SK-N-SH treated with all-trans-retinoic acid at 6 μM for 48 hours (cell line): ENCODE measurements at regions not wholly inside any gene's neighbourhood (a gene's known extent, or its start where the extent isn't known, plus 50 kb on each side); places are given as distances from the start of the nearest gene placed in this dataset.

Experiments used
- ARNTL ChIP-seq: fragments of 450-650 bp; formaldehyde crosslinking; IDR thresholded peaks from 2 replicates; pipeline ENCODE4 v1.5.0; 2020; ENCODE audit warnings: low read depth, mild to moderate bottlenecking, moderate library complexity, borderline replicate concordance
- CREB5 ChIP-seq: fragments of 250-450 bp; sonication (Bioruptor Pico); IDR thresholded peaks from 2 replicates; pipeline ENCODE4 v1.5.1; 2020; ENCODE audit warnings: low read depth, mild to moderate bottlenecking, moderate library complexity
- CSRNP3 ChIP-seq: fragments of 250-450 bp; sonication (Bioruptor Pico); IDR thresholded peaks from 2 replicates; pipeline ENCODE4 v1.5.1; 2021; ENCODE audit warnings: mild to moderate bottlenecking, moderate library complexity
- GLIS3 ChIP-seq: fragments of 250-450 bp; sonication (Bioruptor Pico); IDR thresholded peaks from 2 replicates; pipeline ENCODE4 v1.5.0; 2020; ENCODE audit warnings: mild to moderate bottlenecking, moderate library complexity
- PATZ1 ChIP-seq: fragments of 250-450 bp; sonication (Bioruptor Pico); IDR thresholded peaks from 2 replicates; pipeline ENCODE4 v1.8.0; 2020; ENCODE audit warnings: mild to moderate bottlenecking, moderate library complexity, borderline replicate concordance
- SNAI2 ChIP-seq: fragments of 250-450 bp; sonication (Bioruptor Pico); IDR thresholded peaks from 2 replicates; pipeline ENCODE4 v1.5.0; 2020; ENCODE audit warnings: mild to moderate bottlenecking, moderate library complexity
- TSHZ2 ChIP-seq: fragments of 250-450 bp; sonication (Bioruptor Pico); IDR thresholded peaks from 2 replicates; pipeline ENCODE4 v1.5.0; 2020; ENCODE audit warnings: mild to moderate bottlenecking, moderate library complexity
- ZC3H10 ChIP-seq: fragments of 250-450 bp; sonication (Bioruptor Pico); IDR thresholded peaks from 2 replicates; pipeline ENCODE4 v1.5.1; 2021; ENCODE audit warnings: mild to moderate bottlenecking, moderate library complexity
- ZFP3 ChIP-seq: fragments of 250-450 bp; sonication (Bioruptor Pico); IDR thresholded peaks from 2 replicates; pipeline ENCODE4 v1.5.0; 2020; ENCODE audit warnings: mild to moderate bottlenecking, moderate library complexity
- ZFP30 ChIP-seq: fragments of 450-650 bp; formaldehyde crosslinking; IDR thresholded peaks from 2 replicates; pipeline ENCODE4 v1.5.0; 2022; ENCODE audit warnings: mild to moderate bottlenecking, moderate library complexity
- ZNF565 ChIP-seq: fragments of 450-650 bp; formaldehyde crosslinking; conservative IDR thresholded peaks from 2 replicates; pipeline ENCODE4 v1.5.0; 2020; ENCODE audit warnings: low read depth, mild to moderate bottlenecking, moderate library complexity

GRCh38 chr10:109698882-109699664 lies 224.2 kb downstream of the XPNPEP1 start:
- TF ChIP-seq SNAI2 (CRISPR knock-in tag) = no peak
- TF ChIP-seq PATZ1 (CRISPR knock-in tag) = no peak
- no peak for TF ChIP-seq ZNF565 (CRISPR knock-in tag)
- no peak for TF ChIP-seq CREB5 (CRISPR knock-in tag)
- TF ChIP-seq ZFP3 (CRISPR knock-in tag) = no peak
- no peak for TF ChIP-seq ZFP30 (CRISPR knock-in tag)
- no peak for TF ChIP-seq ARNTL (CRISPR knock-in tag)
- TF ChIP-seq TSHZ2 (CRISPR knock-in tag) = no peak
- no peak for TF ChIP-seq GLIS3
- TF ChIP-seq ZC3H10 (CRISPR knock-in tag) = no peak
- TF ChIP-seq CSRNP3 (CRISPR knock-in tag) = no peak
